Pancreas (tissue), 10 donors: ENCODE measurements at regions not wholly inside any gene's neighbourhood (a gene's known extent, or its start where the extent isn't known, plus 50 kb on each side); places are given as distances from the start of the nearest gene placed in this dataset.
"Not testable (repeated sequence)": the region's sequence is repeated elsewhere in the genome, so short reads cannot be mapped to it uniquely, and the experiment has no call there.

Experiments
- ATAC-seq, 4 donors: fragments of 200-7000 bp; cut with Tn5 transposase; one replicate each; pipeline versions ENCODE4 v1.8.0 to v1.9.1; 2020; ENCODE audit warnings: mild to moderate bottlenecking in 4 of 4, moderate library complexity in 4 of 4
- DNase-seq, 6 donors: peaks; one replicate each; pipeline ENCODE4 v3.0.0-alpha.2; 2020
- FAIRE-seq: peaks from 2 replicates; lab custom pipeline; 2012; peaks lifted over from hg19 to GRCh38; lab: Jason Lieb, UNC
- H3K27ac ChIP-seq, 4 donors: fragments of 200-600 bp; sonication (generic); 1 replicate in 3 of 4; 2 replicates in 1 of 4; pipeline versions ENCODE4 v1.5.0 to v1.8.0; 2020
- H3K27me3 ChIP-seq, 4 donors: fragments of 200-600 bp; one replicate each; pipeline ENCODE4 v1.8.0; 2021
- H3K36me3 ChIP-seq, 3 donors: fragments of 200-600 bp; sonication (generic) in 1 of 3; one replicate each; pipeline versions ENCODE4 v1.5.0 to v1.8.0; 2020 to 2021
- H3K4me1 ChIP-seq, 3 donors: fragments of 200-600 bp; one replicate each; pipeline ENCODE4 v1.8.0; 2021
- H3K4me3 ChIP-seq, 4 donors: fragments of 200-600 bp; sonication (generic) in 2 of 4; one replicate each; pipeline versions ENCODE4 v1.5.0 to v1.8.0; 2020 to 2021
- H3K9me3 ChIP-seq, 4 donors: fragments of 200-600 bp; one replicate each; pipeline ENCODE4 v1.8.0; 2021
- WGBS, 2 donors: extraction: QIAGEN DNeasy Blood & Tissue Kit; methylation state at CpG; one replicate each; pipeline ENCODE4 v1.1.7; 2013; 5-methylcytosine and 5-hydroxymethylcytosine counted together
- intact Hi-C, 3 donors: fragments of 100-400 bp; cut with DNase I; formaldehyde crosslinking; loops; one replicate each; pipeline versions ENCODE4 v1.11.1 to v1.14.2; 2022
- TF ChIP-seq, protein P1 (sequence below), 4 donors: fragments of 200-600 bp; sonication (generic) in 3 of 4; IDR thresholded peaks; one replicate each; pipeline versions ENCODE4 v1.5.0 to v1.8.0; 2021; ENCODE audit warnings: antibody characterized with exemption in 4 of 4
- donor health status: healthy with polysubstance abuse.
- donor health status: DM: no; HTN: no; CAD: no; lungs with moderate emphysema.
- donor health status: DM: no; HTN: no; CAD: no.
- donor health status: control.
- donor health status: control.
- donor health status: Bipolar disorder and iron deficiency.
- donor health status: DM: yes; HTN: yes; CAD: no.
- donor health status: DM: no; HTN: no; CAD: no.
- donor health status: DM: no; HTN: no; CAD: no.
- donor health status: DM: yes; HTN: yes; CAD: no.

DNA sequence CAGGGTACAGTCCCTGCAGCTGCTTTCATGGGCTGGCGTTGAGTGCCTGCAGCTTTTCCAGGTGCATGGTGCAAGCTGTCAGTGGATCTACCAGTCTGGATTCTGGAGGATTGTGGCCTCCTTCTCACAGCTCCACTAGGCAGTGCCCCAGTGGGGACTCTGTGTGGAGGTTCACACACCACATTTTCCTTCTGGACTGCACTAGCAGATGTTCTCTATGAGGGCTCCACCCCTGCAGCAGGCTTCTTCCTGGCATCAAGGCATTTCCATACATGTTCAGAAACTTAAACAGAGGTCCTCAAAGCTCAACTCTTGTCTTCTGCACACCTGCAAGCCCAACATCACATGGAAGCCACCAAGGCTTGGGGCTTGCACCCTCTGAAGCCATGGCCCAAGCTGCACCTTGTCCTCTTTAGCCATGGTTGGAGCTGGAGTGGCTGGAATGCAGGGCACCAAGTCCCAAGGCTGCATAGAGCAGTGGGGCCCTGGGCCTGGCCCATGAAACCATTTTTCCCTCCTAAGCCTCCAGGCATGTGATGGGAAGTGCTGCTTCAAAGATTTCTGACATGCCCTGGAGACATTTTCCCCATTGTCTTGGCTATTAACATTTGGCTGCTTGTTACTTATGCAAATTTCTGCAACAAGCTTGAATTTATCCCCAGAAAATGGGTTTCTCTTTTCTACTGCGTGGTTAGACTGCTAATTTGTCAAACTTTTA lies 250.2 kb upstream of the COPS8 start:
- H3K9me3 ChIP-seq = no peaks in the 10 kb centered on the region
- H3K27ac ChIP-seq = no peak overlapping the region
- H3K27me3 ChIP-seq = no peaks in the 10 kb centered on the region
- intact Hi-C loops = no loop called here
- no peaks in the 10 kb centered on the region for H3K36me3 ChIP-seq
- H3K4me1 ChIP-seq = peaks cover 8 to 15% (median 13%) of the 10 kb centered on the region in 3 donors
- 92 to 97% methylated on average over 2 of the region's 2 CpGs for WGBS, 2 donors
- no peak for FAIRE-seq
- H3K4me3 ChIP-seq = no peak overlapping the region
- ATAC-seq = no peak
- TF ChIP-seq, protein P1, sequence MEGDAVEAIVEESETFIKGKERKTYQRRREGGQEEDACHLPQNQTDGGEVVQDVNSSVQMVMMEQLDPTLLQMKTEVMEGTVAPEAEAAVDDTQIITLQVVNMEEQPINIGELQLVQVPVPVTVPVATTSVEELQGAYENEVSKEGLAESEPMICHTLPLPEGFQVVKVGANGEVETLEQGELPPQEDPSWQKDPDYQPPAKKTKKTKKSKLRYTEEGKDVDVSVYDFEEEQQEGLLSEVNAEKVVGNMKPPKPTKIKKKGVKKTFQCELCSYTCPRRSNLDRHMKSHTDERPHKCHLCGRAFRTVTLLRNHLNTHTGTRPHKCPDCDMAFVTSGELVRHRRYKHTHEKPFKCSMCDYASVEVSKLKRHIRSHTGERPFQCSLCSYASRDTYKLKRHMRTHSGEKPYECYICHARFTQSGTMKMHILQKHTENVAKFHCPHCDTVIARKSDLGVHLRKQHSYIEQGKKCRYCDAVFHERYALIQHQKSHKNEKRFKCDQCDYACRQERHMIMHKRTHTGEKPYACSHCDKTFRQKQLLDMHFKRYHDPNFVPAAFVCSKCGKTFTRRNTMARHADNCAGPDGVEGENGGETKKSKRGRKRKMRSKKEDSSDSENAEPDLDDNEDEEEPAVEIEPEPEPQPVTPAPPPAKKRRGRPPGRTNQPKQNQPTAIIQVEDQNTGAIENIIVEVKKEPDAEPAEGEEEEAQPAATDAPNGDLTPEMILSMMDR (IDR thresholded peaks at IDR 0.05) = no peak
- DNase-seq = no peak

DNA sequence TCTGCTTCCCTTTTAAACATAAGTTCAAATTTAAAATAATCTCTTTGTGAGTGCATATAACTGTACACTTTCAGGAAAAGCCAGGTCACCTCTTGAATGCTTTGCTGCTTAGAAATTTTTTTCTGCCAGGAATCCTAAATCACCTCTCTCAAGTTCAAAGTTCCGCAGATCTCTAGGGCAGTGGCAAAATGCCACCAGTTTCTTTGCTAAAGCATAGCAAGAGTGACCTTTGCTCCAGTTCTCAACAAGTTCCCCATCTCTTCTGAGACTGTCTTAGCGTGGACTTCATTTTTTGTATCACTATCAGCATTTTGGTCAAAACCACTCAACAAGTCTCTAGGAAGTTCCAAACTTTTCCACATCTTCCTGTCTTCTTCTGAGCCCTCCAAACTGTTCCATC lies 249.7 kb upstream of the COPS8 start:
- DNase-seq = peak in 2 of 6 donors; percentile 45 to 57
- peaks cover 8 to 15% (median 12%) of the 10 kb centered on the region in 3 donors for H3K4me1 ChIP-seq
- H3K9me3 ChIP-seq, H3K36me3 ChIP-seq, H3K27ac ChIP-seq, intact Hi-C loops, FAIRE-seq, H3K27me3 ChIP-seq, H3K4me3 ChIP-seq: not testable (repeated sequence)
- WGBS, 2 donors = 15 to 29% methylated on average over 2 of the region's 2 CpGs
- ATAC-seq = peak; percentile 32 to 65 (median 53)

DNA sequence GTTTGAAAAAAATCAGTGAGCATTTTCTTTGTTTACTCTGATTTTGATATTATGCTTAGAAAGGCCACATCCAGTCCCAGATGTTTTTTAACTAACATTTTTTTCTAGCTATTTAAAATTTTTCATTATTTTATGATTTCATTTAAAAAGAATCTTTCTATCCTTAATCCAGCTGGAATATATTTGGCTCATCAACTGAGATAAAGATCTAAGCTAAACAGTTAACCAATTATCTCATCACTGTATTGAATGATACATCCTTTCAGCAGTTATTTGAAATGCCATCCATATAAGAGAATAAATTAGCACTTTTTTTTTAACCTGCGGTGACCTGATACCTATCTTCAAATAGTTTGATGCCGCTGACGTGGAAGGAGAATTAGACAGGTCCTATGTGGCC lies 245.5 kb upstream of the COPS8 start:
- DNase-seq = no peak
- 84 to 91% methylated on average over 3 of the region's 3 CpGs for WGBS, 2 donors
- intact Hi-C loops = no loop called here
- H3K9me3 ChIP-seq = no peaks in the 10 kb centered on the region
- no peak overlapping the region for H3K4me3 ChIP-seq
- H3K36me3 ChIP-seq = no peaks in the 10 kb centered on the region
- no peaks in the 10 kb centered on the region for H3K27me3 ChIP-seq
- peaks cover 5 to 20% (median 6%) of the 10 kb centered on the region in 3 donors for H3K4me1 ChIP-seq
- TF ChIP-seq, protein P1 (IDR thresholded peaks at IDR 0.05) = no peak
- no peak overlapping the region for H3K27ac ChIP-seq
- FAIRE-seq = no peak
- no peak for ATAC-seq

DNA sequence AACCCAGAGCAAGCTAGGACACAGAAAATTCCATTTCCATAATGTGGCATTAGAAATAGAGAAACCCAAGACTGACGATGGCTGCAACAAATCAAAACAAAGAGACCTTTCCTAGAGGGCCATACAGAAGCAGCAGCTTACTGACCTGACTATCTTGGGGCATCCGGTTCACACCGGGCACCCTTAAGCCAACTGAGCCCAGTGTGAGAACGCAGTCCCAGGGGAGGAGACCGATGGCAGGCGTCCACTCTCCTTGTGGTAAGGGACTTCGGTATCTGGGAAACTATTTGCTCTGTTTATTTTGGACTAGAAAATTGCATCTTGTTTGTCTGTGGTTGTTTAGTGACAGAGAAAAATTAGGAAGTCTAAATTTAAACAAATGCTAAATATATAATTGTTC lies 244.8 kb upstream of the COPS8 start:
- Histone ChIP-seq H3K9me3 (no peaks in the 10 kb centered on the region), H3K36me3 (no peaks in the 10 kb centered on the region), H3K4me1 (peaks cover 0 to 15% (median 0%) of the 10 kb centered on the region in 3 donors), H3K27ac (no peak overlapping the region), H3K4me3 (no peak overlapping the region), H3K27me3 (no peaks in the 10 kb centered on the region)
- TF ChIP-seq, protein P1 (IDR thresholded peaks at IDR 0.05) = no peak
- DNase-seq (no peak), FAIRE-seq (no peak), ATAC-seq (no peak)
- intact Hi-C loops = no loop called here
- 68 to 69% methylated on average over 7 of the region's 7 CpGs for WGBS, 2 donors

DNA sequence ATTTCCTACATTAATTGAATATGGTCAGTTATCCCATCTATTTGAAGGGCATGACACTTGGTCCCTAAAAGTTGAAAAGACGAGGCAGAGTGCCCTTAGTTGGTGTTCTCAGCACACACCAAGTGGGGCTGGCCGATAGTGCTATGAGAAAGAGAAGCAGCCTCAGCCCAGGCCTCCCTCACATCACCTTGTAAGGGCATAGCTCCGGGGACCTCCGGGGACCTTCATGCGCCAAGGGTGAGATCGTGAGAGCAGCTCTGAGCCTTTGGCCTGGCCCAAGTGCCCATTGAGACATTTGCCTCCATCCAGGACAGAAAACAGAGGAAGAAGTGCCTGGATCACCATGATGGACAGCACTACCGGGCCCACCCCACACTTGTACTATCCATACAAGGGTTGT lies 244.3 kb upstream of the COPS8 start:
- H3K4me1 ChIP-seq = peaks cover 0 to 12% (median 0%) of the 10 kb centered on the region in 3 donors
- ATAC-seq (no peak), FAIRE-seq (no peak), DNase-seq (no peak)
- 93 to 94% methylated on average over 7 of the region's 7 CpGs for WGBS, 2 donors
- no peak overlapping the region for H3K4me3 ChIP-seq
- H3K9me3 ChIP-seq = no peaks in the 10 kb centered on the region
- H3K27me3 ChIP-seq = no peaks in the 10 kb centered on the region
- no peak overlapping the region for H3K27ac ChIP-seq
- no peaks in the 10 kb centered on the region for H3K36me3 ChIP-seq
- TF ChIP-seq, protein P1 (IDR thresholded peaks at IDR 0.05) = no peak
- intact Hi-C loops = no loop called here
